Colonic mucosa (tissue), 4 donors: ENCODE measurements at regions not wholly inside any gene's neighbourhood (a gene's known extent, or its start where the extent isn't known, plus 50 kb on each side); places are given as distances from the start of the nearest gene placed in this dataset.

Source experiments
- DNase-seq: peaks from one replicate; pipeline ENCODE4 v3.0.0-alpha.2; 2020
- H3K27ac ChIP-seq: fragments of 200-600 bp; one replicate; pipeline ENCODE4 v1.8.0; 2021
- H3K27me3 ChIP-seq: fragments of 200-600 bp; one replicate; pipeline ENCODE4 v1.8.0; 2021
- H3K36me3 ChIP-seq: fragments of 200-600 bp; one replicate; pipeline ENCODE4 v1.8.0; 2021
- H3K4me1 ChIP-seq: fragments of 200-600 bp; one replicate; pipeline ENCODE4 v1.8.0; 2021; ENCODE audit warnings: mild to moderate bottlenecking
- H3K4me3 ChIP-seq: fragments of 200-600 bp; one replicate; pipeline ENCODE4 v1.8.0; 2021
- H3K9ac ChIP-seq, 2 donors: one replicate each; pipeline ENCODE4 v1.7.0; 2013; ENCODE audit warnings: control low read depth in 2 of 2, low read depth in 2 of 2, low read length in 2 of 2
- H3K9me3 ChIP-seq: fragments of 200-600 bp; one replicate; pipeline ENCODE4 v1.8.0; 2021
- intact Hi-C: fragments of 100-400 bp; cut with DNase I; formaldehyde crosslinking; loops from one replicate; pipeline ENCODE4 v1.14.1; 2022
- TF ChIP-seq, protein P1 (sequence below): fragments of 200-600 bp; IDR thresholded peaks from one replicate; pipeline ENCODE4 v1.8.0; 2022; ENCODE audit warnings: antibody characterized with exemption, mild to moderate bottlenecking
- donor health status: healthy.
- donor health status: DM: no; HTN: no; CAD: no.
- donor health status: DM: no; HTN: no; CAD: no.

DNA sequence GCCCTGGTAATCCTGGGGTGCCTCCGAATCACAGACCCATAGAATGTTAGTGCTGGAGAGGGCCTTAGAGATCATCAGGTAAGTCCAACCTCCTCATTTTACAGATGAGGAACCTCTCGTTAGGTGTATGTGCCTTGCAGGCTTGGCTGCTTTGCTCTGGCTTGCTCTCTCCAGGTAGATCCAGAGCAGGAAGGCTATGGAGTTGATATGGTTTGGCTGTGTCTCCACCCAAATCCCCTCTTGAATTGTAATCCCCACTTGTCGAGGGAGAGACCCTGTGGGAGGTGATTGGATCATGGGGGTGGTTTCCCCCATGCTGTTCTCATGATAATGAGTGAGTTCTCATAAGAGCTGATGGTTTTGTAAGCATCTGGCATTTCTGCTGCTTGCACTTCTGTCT is 186.0 kb upstream of the PLXNA2 start:
- intact Hi-C loops: no loop called here
- TF ChIP-seq, protein P1, sequence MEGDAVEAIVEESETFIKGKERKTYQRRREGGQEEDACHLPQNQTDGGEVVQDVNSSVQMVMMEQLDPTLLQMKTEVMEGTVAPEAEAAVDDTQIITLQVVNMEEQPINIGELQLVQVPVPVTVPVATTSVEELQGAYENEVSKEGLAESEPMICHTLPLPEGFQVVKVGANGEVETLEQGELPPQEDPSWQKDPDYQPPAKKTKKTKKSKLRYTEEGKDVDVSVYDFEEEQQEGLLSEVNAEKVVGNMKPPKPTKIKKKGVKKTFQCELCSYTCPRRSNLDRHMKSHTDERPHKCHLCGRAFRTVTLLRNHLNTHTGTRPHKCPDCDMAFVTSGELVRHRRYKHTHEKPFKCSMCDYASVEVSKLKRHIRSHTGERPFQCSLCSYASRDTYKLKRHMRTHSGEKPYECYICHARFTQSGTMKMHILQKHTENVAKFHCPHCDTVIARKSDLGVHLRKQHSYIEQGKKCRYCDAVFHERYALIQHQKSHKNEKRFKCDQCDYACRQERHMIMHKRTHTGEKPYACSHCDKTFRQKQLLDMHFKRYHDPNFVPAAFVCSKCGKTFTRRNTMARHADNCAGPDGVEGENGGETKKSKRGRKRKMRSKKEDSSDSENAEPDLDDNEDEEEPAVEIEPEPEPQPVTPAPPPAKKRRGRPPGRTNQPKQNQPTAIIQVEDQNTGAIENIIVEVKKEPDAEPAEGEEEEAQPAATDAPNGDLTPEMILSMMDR: no peak
- no peak for DNase-seq
- Histone ChIP-seq H3K27ac (no peak overlapping the region), H3K9me3 (no peaks in the 10 kb centered on the region), H3K4me1 (no peaks in the 10 kb centered on the region), H3K4me3 (no peak overlapping the region), H3K9ac (no peak overlapping the region), H3K36me3 (no peaks in the 10 kb centered on the region), H3K27me3 (no peaks in the 10 kb centered on the region)

DNA sequence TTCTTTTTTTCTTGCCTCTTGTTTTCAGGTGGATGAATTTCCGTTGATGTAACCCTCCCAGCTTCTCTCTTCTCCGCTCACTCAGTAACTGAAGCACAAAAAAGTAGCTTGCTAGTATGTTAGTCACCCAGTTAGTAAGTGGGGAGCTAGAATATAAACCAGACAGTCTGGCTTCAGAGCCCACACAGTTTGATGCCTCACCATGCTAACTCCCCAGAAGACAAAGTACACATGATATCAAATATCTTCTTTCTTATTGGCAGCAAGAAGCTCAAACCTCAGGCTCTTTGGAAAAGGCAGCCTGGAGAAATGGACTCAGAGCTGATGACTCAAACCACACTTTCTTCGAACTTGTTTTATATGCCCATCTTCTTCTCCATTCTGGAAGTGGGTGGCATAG is 187.5 kb upstream of the PLXNA2 start:
- H3K36me3 ChIP-seq: no peaks in the 10 kb centered on the region
- H3K9ac ChIP-seq: no peak overlapping the region
- H3K4me1 ChIP-seq: no peaks in the 10 kb centered on the region
- H3K27ac ChIP-seq: no peak overlapping the region
- H3K9me3 ChIP-seq: no peaks in the 10 kb centered on the region
- no peak overlapping the region for H3K4me3 ChIP-seq
- TF ChIP-seq, protein P1: no peak
- intact Hi-C loops: no loop called here
- no peaks in the 10 kb centered on the region for H3K27me3 ChIP-seq
- no peak for DNase-seq

- DNase-seq: no peak
- TF ChIP-seq, protein P1: no peak
- no peak overlapping the region for H3K9ac ChIP-seq
- H3K9me3 ChIP-seq: no peaks in the 10 kb centered on the region
- no peak overlapping the region for H3K27ac ChIP-seq
- no peaks in the 10 kb centered on the region for H3K36me3 ChIP-seq
- no peak overlapping the region for H3K4me3 ChIP-seq
- H3K4me1 ChIP-seq: no peaks in the 10 kb centered on the region
- H3K27me3 ChIP-seq: no peaks in the 10 kb centered on the region
- intact Hi-C loops: no loop called here
These were observed 188.2 kb upstream of the PLXNA2 start for GRCh38 chr1:208432346-208432745.

DNA sequence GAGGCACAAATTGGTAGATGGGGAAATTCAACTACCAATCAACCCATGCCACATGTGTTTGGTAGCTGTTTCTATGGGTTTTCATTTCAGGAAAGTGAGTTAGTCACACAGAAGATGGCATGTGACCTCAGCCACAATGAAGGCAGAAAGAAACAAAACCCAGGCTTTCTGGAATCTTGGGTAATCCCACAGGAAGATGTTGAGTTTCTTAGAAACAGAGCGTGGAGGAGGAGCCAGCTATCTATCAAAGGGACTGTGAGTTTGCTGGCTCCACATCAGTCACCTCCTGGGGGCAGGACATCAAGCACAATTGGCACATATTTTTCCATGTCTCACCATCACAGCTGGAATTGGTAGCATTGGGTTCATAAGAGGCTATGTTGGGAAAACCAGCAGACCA is 188.9 kb upstream of the PLXNA2 start:
- no peak for DNase-seq
- H3K4me1 ChIP-seq: no peaks in the 10 kb centered on the region
- H3K4me3 ChIP-seq: no peak overlapping the region
- intact Hi-C loops: no loop called here
- no peaks in the 10 kb centered on the region for H3K27me3 ChIP-seq
- H3K36me3 ChIP-seq: no peaks in the 10 kb centered on the region
- H3K9ac ChIP-seq: no peak overlapping the region
- no peaks in the 10 kb centered on the region for H3K9me3 ChIP-seq
- no peak overlapping the region for H3K27ac ChIP-seq
- TF ChIP-seq, protein P1: no peak

DNA sequence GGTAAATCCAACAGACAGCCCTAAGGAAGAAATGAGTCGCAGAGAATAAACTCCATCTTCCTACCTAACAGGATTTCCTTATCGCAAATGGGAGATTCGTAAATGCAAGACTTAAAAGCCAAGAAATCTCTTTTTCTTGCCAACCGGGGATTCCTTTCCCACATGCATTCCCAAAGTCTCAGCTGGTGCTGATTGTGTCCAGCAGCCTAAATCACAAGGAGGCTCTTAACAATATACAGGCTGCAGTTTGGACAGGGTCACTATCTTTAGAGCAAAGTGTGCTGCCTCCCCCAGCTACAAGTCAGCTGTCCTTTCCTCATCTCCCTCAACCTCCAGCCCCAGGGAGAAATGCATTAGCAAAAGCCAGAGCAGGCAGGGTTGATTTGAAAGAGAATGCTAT is 189.8 kb upstream of the PLXNA2 start:
- H3K4me1 ChIP-seq: no peaks in the 10 kb centered on the region
- TF ChIP-seq, protein P1: no peak
- intact Hi-C loops: no loop called here
- H3K9ac ChIP-seq: no peak overlapping the region
- no peak for DNase-seq
- no peak overlapping the region for H3K27ac ChIP-seq
- H3K4me3 ChIP-seq: no peak overlapping the region
- H3K27me3 ChIP-seq: no peaks in the 10 kb centered on the region
- no peaks in the 10 kb centered on the region for H3K9me3 ChIP-seq
- H3K36me3 ChIP-seq: no peaks in the 10 kb centered on the region

- no peak for DNase-seq
- TF ChIP-seq, protein P1: no peak
- no peak overlapping the region for H3K4me3 ChIP-seq
These were observed 193.2 kb upstream of the PLXNA2 start for GRCh38 chr1:208437401-208437800.

More at GRCh38 chr1:208437401-208437800, 193.2 kb upstream of the PLXNA2 start:
- H3K27me3 ChIP-seq: no peaks in the 10 kb centered on the region
- no peaks in the 10 kb centered on the region for H3K9me3 ChIP-seq
- H3K36me3 ChIP-seq: no peaks in the 10 kb centered on the region
- no peak overlapping the region for H3K9ac ChIP-seq
- H3K4me1 ChIP-seq: no peaks in the 10 kb centered on the region
- intact Hi-C loops: no loop called here
- no peak overlapping the region for H3K27ac ChIP-seq
